ENCODE measurements at regions not wholly inside any gene's neighbourhood (a gene's known extent, or its start where the extent isn't known, plus 50 kb on each side); places are given as distances from the start of the nearest gene placed in this dataset.
A peak's percentile ranks its signal among the peaks of the same experiment; 100 is the strongest.

- no peak for DNase-seq
Measured at GRCh38 chr3:59443618-59444293, 393.9 kb upstream of the CFAP20DC start.

- DNase-seq, result no peak
Measured at GRCh38 chr3:59442046-59442445, 392.2 kb upstream of the CFAP20DC start.

DNA sequence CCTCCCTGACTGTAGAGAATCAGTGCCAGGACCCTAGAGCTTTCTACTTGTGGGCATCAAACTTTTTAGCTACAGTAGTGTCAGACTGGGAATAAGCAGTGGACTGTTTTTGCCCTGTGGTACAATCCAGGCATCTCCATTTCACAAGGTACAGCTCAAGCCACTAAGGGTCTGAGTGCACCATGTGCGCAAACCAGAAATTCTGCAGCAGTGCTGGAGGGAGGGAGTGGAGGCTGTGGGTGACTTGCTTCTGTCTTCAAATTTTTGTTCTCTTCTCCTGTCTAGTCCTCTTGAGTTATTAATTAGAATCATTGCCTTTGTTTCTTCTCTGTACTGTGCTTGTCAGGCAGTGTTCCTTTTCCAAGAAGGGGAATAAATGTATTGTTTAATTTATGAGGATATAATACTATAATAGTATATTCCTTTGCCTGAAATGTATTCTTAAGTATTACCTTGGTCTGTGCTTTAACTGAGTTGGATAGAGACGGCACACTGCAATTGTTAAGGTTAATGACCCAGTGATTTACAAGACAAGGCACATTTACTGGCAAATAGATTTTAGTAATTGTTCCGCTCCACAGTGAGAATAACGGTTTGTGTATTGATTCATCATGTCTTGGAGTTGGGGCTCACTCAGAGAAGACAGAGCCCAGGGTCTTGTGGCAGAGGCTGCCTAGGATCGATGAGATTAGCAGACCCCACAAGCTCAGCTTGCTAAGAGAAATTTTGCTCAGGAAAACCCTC lies 390.6 kb upstream of the CFAP20DC start:
- DNase-seq, result no peak

DNA sequence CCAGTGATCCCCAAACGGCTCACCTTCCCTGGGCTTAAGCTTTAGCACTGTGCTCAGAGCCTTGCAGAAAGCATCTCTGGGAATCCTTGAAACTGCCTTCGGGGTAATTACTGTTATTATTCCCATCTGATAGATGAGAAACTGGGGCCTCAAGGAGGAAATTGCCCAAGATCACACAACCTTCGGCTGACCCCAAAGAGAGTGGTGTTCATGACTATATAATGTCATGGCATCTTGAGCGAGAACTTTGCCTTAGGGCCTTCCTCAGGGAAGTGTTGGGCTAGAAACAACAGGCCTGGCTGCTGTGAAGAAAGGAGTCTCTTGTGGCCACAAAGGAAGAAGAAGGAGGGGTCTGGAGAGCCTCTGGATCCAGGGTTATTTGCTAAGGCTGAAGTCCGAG lies 388.7 kb upstream of the CFAP20DC start:
- DNase-seq, result no peak

DNA sequence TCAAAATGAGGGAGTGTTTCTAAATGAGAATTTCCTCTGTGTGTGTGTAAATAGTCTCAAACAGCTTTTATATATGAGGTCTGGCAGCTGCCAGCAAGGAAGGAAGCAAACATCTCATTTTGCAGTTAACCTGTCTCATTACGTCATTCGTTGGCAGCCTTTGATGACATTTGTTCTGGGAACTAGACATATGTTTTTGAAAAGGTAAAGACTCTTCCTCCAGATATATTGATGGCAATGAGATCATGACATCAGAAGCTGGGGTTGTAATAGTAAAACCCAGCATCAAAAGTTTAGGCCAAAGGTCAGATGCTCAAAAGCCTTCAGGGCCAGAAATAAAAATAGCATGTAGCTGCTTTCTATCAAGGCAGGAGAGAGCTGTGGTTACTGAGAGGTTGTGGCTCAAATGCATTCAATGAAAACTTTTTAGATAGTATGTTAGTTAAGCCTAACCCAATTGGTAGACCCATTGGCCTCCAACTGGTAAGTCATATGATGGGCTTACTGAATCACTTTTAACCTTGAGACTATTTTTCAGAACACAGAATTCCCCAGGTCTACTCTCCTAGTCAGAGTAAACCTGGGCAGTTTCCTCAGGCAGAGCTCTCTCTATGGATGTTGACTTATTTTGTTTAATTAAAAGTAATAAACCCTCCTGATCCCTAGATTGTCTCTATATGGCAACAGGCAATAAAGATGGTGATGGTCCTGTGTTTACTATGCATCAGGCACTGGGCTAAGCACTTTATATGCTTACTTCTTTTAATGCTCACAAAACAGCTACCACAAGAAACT lies 386.5 kb upstream of the CFAP20DC start:
- no peak for DNase-seq

DNA sequence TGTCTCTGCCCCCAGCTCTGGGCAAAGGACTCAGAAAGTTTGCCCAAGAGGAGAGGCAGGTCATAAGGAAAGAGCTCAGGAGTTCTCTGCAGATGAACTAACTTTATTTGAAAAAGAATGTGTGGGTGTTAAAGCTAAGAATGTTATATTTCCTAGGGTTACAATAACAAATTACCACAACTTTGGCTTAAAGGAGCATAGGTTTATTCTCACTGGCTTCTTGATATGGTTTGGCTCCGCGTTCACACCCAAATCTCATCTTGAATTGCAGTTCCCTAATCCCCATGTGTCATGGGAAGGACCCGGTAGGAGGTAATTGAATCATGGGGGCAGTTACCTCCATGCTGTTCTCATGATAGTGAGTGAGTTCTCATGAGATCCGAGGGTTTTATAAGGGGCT lies 383.7 kb upstream of the CFAP20DC start:
- DNase-seq, result no peak

GRCh38 chr3:59432665-59433064 lies 382.8 kb upstream of the CFAP20DC start:
- no peak for DNase-seq

GRCh38 chr3:59430341-59430740 lies 380.5 kb upstream of the CFAP20DC start:
- no peak for DNase-seq

DNA sequence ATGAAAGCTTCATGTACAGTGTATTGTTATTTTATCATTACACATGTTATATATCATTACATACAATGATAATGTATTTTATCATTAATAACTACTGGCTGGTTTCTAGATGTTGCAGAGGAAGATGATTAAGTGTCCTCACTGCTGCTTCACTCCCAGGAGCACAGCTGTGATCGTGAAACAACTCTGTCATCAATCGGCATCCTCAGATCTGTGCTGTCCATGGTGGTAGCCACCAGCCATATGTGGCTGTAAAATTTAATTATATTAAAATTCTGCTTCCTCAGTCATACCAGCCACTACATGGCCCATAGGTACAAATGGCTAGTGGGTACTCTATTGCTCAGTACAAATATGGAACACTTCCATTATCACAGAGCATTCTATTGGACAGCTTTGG lies 379.4 kb upstream of the CFAP20DC start:
- no peak for DNase-seq

- no peak for DNase-seq
Measured at GRCh38 chr3:59426821-59427565, 377.2 kb upstream of the CFAP20DC start.

GRCh38 chr3:59425942-59426341 lies 376.1 kb upstream of the CFAP20DC start:
- DNase-seq, result peak; percentile 56

DNA sequence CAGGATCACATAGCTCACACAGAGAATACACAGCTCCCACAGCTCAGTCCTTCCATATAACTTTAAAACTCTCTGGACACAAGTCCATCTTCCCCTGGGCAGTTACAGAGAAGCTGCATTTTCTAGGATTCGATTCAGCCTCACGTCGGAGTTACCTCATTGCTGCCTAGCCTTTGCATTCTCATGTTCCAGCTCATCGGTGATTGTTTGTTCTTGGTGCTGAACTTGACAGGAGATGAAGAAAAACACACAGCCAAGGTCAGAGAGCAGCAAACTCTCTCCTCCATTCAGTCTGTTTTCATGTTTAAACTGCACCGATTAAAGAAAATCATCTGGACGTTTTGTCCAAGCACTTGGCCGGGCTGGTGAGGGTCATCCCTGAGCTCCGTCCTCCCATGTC lies 375.5 kb upstream of the CFAP20DC start:
- no peak for DNase-seq

DNA sequence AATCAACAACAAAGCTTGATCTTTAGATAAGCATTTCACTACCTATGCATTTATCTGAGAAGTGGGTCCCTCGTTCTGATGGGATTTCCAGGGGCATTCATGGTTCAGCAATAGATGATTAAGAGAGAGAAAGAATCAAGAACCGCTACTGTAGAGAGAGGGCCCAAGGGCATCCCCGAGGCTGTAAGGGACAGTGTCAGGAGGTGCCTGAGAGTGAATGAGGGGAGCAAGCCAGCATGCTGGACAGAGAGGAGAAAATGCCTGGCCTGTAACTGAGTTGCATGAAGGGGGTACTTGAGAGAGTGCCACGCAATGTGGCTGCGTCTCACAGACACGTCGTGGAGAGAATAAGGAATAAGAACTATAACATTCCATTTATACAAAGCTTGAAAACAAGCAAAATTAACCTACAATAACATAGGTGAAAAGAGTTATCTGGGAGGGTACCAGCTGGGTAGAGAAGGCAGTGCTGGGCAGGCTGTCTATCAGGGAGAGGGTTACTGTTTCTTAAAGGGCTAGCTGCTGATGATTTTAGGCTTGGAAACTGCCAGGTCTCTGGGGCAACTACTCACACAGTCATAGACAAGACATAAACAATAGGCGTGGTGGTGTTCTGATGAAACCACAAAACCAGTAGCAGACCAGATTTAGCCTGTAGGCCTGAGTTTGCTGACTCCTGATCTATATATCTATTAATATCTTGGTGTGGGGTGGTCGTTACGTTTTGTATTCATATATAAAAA lies 374.6 kb upstream of the CFAP20DC start:
- peak; percentile 64 for DNase-seq

GRCh38 chr3:59423707-59424106 lies 373.9 kb upstream of the CFAP20DC start:
- DNase-seq, result no peak

DNA sequence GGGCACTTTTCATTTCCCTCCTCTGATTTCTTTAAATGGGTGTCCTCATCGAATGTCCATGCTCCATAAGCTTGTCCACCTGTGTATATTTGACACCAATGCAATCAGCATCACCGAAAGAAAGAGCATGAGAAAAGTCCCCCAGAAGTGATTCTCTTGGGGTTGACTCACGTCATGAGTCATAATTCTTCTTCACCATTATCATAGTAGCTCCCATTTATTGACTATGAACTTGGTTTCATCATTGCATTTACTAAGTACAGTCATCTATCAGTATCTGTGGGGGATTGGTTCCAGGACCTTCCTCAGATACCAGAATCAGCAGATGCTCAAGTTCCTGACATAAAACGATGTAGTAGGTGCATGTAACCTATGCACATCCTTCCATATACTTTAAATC lies 372.5 kb upstream of the CFAP20DC start:
- DNase-seq, result no peak

DNA sequence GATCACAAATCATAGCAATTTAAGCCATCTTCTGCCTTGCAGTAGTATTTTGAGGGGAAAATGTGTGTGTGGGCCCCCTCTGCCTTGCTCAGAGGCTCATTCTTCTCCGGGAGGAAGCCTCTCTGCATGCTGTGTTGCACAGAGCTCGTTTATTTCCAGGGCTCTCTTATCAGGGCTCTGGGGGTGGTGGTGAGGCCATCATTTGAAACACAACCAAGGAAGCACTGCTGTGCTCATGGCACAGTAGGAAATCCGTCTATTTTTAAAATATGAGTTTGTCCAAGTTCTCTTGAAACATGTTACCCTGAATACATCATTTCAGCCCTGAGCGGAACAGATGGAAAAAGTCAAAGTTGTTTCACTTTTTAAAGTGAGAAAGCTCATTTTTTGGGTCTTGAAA lies 369.0 kb upstream of the CFAP20DC start:
- no peak for DNase-seq

DNA sequence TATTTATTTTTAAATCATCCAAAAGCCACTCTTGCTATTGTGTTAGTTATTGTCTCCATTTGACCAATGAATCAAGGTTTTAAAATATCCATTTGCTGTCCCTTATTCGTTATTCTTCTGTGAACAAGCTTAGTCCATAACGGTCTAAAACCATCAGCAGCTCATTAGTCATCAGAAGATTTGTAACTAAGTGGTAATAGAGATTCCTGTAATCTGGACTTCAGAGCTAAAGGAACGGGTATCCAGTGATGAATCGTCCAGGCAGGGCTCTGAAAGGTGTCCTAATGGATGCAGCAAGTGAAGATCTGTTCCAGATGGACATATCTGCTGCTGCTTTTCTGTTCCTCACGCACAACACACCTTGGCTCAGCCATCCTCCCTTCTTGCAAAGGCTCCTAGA lies 362.7 kb upstream of the CFAP20DC start:
- DNase-seq, result no peak

DNA sequence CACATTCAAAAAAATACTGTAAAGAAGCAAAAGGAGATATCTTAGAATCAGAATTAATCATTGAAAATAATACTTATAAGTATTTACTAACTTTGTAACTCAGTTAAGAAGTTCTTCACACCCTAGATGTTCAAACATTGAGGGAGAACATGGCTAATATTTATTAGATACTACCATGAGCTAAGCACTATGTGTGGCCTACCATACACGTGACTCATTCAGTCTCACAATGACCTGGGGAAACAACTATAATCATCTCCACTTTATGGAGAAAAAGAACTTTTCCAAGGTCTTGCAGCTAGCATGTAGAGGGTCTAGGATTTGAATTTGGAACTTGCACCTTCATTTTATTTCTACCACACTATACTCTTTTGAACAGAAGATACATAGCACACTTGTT lies 361.9 kb upstream of the CFAP20DC start:
- DNase-seq, result no peak

- no peak for DNase-seq
Measured at GRCh38 chr3:59411186-59411585, 361.4 kb upstream of the CFAP20DC start.

- DNase-seq, result no peak
Measured at GRCh38 chr3:59408047-59408624, 358.3 kb upstream of the CFAP20DC start.

GRCh38 chr3:59407425-59407824 lies 357.6 kb upstream of the CFAP20DC start:
- no peak for DNase-seq

DNA sequence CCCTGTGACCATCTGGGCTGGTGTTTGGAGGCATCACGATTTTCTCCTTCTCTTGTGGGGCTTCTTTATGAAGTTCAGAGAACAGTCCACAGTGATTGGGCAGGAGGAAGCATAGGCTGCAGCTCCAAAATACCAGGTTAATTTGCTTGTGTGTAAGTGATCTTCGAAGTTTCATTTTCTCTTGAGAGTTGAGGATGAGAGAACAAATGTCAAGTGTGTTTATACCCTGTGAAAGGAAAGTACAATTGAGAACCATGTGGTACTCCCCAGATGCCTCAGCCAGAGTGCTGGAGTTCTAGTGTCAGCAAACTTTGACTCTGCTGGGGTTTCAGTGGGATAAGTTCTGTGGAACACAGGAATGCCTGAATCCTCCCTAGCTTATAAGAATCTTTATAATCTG lies 357.1 kb upstream of the CFAP20DC start:
- DNase-seq, result no peak
